GM12872 (cell line): ENCODE measurements at regions not wholly inside any gene's neighbourhood (a gene's known extent, or its start where the extent isn't known, plus 50 kb on each side); places are given as distances from the start of the nearest gene placed in this dataset.

Experiments
- CTCF ChIP-seq: IDR thresholded peaks from 3 replicates; pipeline ENCODE4 v1.5.1; 2011; ENCODE audit warnings: low read depth, mild to moderate bottlenecking, low read length, moderate library complexity; ENCODE audit not compliant: insufficient read depth

- TF ChIP-seq CTCF, result no peak
Measured at GRCh38 chr1:79683420-79683819, 676.9 kb upstream of the ADGRL4 start.

- no peak for TF ChIP-seq CTCF
Measured at GRCh38 chr1:79682478-79682877, 675.9 kb upstream of the ADGRL4 start.

GRCh38 chr1:79681382-79681781, 674.9 kb upstream of the ADGRL4 start:
- TF ChIP-seq CTCF, result no peak

- TF ChIP-seq CTCF, result no peak
Measured at GRCh38 chr1:79679916-79680315, 673.4 kb upstream of the ADGRL4 start.

- TF ChIP-seq CTCF, result no peak
Measured at GRCh38 chr1:79667848-79668696, 661.5 kb upstream of the ADGRL4 start.

GRCh38 chr1:79667166-79667565, 660.6 kb upstream of the ADGRL4 start:
- no peak for TF ChIP-seq CTCF

- TF ChIP-seq CTCF, result no peak
Measured at GRCh38 chr1:79663916-79664315, 657.4 kb upstream of the ADGRL4 start.

- TF ChIP-seq CTCF, result no peak
Measured at GRCh38 chr1:79662596-79662995, 656.1 kb upstream of the ADGRL4 start.
